HG03378 (cell line): ENCODE measurements at regions not wholly inside any gene's neighbourhood (a gene's known extent, or its start where the extent isn't known, plus 50 kb on each side); places are given as distances from the start of the nearest gene placed in this dataset.

Experiments used
- ATAC-seq: cut with Tn5 transposase; IDR thresholded peaks from one replicate; pipeline ENCODE4 v1.9.1; 2021; ENCODE audit warnings: mild to moderate bottlenecking, moderate library complexity; ENCODE audit not compliant: unreplicated experiment

DNA sequence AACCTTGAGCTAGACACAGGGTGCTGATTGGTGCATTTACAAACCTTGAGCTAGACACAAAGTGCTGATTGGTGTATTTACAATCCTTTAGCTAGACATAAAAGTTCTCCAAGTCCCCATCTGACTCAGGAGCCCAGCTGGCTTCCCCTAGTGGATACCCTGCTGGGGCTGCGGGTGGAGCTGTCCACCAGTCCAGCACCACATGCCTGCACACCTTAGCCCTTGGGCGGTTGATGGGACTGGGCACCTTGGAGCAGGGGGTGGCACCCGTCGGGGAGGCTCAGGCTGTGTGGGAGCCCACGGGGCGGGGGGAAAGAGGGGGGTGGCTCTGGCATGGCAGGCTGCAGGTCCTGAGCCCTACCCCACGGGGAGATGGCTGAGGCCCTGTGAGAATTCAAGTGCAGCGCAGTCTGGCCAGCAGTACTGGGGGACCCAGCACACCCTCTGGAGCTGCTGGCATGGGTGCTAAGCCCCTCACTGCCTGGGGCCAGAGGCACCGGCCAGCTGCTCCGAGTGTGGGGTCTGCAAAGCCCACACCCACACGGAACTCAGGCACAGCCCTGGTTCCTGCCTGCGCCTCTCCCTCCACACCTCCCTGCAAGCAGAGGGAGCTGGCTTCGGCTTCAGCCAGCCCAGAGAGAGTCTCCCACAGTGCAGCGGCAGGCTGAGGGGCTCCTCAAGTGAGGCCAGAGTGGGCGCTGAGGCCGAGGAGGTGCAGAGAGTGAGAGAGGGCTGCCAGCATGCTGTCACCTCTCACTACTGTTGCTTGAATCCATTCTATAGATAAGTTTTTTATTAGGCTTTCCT is 369.8 kb upstream of the SMIM30 start:
- no peak for ATAC-seq

DNA sequence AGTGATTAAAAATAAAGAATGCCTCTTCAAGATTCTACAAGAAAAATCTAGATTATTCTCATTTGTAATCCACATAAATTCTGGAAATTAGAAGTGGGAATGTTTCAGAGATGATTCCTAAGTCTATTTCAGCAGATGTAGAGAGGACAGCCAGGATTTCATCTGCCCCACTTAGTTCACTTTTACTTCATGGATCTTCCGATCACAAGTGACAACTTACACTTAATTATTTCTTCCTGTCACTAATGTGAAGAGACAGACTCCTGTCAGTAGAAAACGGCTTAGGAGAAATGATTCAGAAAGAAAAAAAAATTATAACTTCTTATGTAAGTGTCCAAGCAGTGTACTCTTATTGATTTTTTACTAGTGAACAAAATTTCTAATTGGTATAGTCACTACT is 368.2 kb upstream of the SMIM30 start:
- ATAC-seq, result no peak

DNA sequence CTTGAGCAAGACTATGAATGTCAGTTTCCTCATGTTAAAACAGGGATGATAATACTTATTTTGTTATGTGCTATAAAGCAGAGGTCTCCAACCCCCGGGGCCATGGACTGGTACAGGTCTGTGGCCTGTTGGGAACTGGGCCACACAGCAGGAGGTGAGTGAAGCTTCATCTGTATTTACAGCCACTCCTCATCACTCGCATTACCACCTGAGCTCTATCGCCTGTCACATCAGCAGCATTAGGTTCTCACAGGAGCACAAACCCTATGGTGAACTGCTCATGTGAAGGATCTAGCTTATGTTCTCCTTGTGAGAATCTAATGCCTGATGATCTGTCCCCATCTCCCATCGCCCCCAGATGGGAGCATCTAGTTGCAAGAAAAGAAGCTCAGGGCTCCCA is 365.3 kb upstream of the SMIM30 start:
- no peak for ATAC-seq

DNA sequence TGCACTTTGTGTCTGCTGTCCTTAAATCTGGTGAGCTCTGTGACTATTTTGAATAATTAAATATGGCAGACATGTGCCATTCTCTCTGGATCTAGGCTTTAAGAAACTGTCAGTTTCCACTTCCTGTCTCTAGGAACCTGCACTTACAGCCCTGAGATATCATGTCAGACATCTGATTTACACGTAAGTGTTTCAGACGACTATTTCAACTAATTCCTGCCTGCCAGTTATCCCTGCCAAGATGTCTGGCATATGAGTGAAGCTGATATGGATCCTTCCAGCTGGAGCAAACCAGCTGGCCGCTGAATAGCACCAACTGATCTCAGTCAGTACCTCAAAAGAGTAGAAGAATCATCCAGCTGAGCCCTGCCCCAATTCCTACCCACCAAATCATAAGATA is 362.2 kb upstream of the SMIM30 start:
- no peak for ATAC-seq

DNA sequence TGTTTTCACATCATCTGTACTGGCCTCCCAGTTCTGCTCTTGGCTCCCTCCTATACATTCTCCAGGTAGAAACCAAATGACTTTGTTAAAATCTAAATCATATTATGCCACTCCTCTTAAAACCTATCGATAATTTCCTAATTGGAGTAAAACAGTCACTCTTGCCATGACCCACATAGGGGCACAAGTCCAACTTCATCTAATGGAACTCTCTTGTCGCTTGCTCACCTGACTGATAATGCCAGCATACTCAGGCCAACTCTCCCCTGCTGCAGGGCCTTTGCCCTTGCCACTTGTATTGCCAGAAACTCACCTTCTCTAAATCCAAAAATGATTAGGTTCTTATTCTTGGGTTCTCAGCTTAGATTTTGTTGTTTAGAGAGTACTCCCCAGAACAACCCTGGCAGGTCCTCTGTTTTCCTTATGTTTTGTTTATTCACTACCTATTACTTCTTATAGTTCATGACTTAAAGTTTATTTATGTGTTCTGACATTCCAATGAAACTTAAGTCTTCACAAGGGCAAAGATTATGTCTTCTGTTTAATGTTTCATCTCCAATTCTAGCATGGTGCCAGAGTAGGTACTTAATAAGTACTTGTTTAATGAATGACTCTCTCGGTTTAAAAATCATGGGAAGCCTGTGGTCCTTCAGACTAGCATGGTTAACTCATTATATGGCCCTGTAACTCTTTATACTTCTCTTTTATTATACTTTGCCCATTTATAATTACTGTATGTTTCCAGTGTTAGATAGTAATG is 345.9 kb upstream of the SMIM30 start:
- no peak for ATAC-seq

DNA sequence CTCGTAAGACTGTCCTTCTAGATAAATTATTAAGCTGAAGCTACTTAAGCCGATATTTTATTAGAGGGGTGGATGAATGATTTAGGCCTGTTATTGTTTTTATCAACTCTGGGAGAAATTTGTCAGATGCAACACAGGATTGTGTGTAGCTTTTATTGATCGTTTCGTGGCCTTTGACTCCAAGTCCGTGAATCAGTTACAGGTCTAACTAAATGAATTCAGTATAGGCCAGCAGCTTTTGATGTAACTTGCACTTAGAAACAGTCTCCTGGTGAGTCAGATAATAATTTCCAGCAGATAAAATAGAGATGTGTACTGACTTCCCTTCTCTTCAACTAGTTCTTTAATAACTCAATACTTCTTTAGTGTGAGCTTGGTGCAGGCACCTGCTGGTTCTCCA is 341.7 kb upstream of the SMIM30 start:
- no peak for ATAC-seq

DNA sequence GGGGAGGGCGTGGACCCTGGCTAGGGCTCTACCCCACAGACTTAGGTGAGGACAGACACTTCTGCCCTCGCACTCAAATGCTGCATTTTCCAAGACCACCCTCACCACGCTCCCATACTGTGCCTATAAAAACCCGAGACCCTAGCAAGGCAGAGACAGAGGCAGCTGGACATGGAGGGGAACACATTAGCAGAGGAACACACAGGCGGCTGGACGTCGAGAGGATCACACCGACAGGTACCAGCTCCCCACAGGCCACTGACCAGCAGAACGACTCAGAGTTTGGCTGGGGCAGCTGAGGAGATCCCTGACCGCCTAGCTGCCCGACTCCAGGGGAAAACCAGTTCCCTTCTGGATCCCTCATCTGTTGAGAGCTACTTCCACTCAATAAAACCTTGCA is 338.2 kb upstream of the SMIM30 start:
- ATAC-seq, result no peak

DNA sequence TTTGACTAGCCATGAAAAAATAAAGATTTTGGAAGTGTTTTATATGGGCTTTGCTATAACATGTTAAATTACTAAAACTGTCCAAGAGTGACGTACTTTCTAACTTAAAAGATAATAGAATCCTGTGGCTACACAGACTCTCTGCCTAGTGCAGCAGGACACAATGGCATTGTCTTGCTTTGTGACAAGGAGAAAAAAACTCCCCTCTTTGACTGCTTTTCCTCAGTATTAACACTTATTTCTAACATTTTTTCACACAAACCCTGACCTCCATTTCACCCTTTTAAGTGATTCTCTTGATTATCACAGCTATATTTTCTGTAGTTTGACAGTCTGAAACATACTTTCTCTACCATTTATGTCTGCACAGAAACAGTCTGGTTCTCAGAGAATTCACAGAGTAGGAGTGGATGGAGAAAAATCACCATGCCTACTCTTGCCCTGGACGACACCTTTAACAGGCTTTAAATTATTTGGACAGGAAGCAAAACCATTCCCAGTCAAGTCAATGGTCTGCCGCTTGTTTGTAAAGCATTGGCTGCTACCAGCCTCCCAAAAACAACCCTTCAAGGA is 336.3 kb upstream of the SMIM30 start:
- no peak for ATAC-seq

DNA sequence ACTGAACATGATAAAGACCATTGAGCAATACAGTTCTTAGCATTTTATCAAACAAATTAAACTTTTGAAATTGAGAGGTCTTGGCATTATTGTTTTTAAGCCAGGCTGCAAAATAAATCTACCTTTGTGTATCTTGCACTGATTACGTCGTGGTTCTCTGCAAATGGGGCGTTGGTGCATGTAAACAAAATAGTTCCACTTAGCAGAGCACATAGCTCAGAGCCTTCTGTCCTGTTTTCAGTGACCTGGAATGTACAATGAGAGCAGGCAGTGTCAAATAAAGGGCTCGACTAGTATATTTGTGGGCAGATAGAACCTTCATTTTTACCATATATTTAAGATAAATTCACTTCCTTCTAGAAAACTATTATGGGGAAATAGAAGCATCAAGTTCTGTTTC is 333.9 kb upstream of the SMIM30 start:
- ATAC-seq, result no peak

DNA sequence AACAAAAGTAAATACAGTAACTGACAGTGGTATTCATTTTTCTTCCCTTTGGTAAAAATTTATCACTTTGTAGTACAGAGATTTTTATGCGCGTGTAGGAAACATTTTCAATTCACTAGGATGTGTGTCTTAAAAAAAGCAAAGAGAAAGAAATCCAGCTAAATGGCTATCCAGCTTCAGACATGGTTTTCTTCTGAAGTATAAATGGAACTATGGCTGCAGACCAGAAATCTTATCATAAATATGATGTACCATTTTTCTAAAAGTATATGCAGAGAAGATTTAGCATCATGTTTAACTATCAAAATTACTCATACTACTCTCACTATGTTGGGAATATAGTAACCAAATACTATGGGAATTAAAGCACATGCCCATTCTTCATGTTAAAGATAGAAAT is 328.4 kb upstream of the SMIM30 start:
- ATAC-seq, result no peak

DNA sequence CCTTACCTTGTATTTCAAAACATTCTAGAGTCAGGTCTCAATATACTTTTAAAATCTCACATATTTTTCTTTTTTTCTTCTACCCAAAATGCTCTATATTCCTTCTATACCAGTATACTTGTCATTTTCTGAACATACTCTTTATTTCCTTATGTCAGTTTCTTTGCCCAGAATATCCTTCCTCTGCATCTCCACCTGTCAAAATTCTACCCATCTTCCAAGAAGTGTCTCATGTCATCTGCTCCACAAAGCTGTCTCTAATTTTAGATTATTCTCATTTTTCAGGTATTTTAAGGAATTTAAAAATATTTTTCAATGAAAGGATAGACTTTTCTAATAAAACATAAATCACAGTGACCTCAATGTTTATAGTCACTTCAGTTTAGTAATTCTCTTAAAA is 328.0 kb upstream of the SMIM30 start:
- no peak for ATAC-seq

DNA sequence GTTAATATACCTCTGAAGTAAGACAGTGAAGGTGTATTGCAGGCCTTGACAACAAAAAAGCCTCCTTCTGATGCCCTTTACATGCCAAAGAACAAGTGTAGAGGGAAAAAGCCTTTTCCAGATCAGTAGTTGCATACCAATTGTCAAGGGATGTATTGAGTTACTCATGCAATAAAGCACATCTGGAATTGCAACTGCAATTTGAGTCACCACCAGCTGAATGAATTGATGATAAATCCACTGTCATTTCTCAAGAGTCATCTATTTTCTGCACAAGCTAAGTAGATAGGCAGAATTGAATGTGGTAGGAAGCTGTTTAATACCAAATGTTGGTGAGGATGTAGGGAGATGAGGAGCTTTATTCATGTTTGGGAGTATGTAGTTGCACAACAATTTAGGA is 325.9 kb upstream of the SMIM30 start:
- no peak for ATAC-seq

DNA sequence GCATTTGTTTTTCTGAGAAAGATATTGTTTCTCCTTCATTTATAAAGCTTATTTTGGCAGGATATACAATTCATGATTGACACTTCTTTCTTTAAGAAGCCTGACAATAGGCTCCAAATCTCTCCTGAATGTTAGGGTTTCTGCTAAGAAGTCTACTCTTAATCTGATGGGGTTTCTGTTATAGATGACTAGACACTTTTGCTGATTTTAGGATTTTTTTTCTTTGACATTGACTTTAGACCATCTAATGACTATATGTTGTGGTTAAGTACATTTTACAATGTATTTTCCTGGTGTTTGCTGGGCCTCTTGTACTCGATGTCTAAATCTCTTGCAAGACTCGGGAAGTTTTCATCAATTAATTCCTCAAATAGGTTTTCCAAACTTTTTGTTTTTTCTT is 321.8 kb upstream of the SMIM30 start:
- ATAC-seq, result no peak

DNA sequence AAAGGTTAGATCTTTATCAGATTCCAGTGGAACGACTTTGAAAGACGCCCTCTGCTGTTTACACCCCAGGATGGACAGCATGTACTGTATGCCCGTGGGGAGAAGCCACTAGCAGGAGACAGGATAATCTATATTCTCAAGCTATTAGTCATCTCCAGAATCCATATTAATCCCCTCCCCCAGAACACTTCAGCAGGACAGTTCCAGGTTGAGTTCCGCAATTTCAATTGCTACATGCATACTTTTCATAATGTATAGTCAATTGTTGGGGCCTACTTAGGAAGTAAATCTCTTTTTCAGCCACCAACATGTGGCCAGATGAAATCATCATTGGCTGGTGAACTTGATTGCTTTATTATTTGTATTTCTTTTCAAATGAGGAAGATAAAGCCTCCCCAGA is 313.1 kb upstream of the SMIM30 start:
- ATAC-seq, result no peak

DNA sequence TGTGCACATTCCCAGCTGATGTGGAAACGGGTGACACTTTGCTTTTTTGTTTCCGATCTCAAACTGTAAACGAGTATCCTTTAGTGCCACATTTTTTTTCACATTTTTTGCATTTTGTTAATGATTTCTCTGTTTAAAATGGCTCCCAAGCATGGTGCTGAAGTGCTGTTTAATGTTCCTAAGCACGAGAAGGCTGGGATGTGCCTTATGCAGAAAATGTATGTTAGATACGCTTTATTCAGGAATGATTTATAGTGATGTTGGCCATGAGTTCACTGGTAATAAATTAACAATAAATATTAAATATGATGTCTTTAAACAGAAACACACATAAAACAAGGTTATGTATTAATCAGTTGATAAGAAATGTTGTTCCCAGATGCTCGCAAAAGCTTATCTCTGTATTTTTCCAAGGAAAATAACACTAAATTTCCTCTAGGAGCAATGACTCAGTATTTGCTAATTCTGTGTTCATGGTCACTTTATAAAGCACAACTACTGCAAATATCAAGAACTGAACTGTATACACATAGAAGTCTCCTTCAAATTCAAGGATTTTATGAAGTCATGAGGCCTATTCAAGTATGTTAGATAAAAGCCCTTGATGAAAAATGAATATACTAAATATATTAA is 305.9 kb upstream of the SMIM30 start:
- no peak for ATAC-seq

DNA sequence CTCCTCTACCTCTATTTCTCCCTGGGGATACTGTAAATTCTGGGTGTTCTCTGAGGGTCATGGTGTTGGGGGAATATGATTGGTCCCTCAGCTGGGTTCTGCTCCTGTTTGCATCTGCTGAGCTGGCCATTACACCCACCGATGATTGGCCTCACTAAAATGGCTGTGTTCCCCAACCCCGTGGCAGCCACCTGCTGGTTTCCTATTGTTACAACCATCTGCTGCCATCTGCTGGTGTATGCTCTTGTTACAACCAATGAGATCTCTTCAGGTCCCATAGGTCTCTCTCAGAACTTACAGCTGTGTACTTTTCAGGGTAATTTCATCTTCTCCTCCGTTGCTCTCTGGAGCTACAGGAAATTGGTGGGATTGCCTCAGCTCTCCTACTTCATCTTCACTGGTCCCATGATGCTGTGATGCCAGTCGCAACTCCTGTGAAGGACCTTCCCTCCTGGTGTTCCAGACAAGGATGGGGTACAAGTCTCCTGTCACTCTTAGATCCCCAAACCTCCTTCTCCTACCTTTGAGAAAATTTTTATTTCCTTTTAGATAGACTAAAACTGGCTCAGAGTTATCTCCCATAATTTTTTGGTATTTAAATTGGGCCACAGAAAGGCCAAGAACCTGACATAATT is 303.5 kb upstream of the SMIM30 start:
- peak; percentile 100 for ATAC-seq

DNA sequence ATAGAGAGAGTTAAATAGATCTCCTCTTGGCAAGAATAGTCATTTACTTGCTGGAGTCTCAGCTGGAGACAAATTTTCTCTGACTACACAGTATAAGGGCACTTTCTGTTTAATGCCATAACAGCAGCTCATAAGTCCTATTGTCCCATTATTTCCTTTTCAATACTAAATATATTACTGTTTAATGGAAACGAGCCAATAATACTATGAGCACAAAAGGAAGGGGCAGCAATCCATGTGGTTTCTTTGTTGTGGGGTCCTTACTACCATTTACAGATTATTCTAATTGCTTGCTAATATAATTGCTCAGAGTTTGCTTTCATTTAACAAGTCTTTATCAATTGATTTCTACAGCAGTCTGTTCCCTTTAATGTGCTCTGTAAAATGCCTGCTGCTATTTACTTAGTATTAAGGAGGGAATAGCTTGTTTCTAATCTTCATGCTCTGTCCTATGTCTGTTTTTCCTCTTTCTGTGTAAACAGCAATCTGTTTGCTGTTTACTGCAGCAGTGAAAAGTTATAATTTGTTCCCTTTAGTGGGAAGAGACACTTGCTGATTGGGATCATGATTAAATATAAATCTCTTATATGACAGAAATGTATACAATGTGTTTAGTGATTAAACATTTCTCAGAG is 296.2 kb upstream of the SMIM30 start:
- no peak for ATAC-seq

DNA sequence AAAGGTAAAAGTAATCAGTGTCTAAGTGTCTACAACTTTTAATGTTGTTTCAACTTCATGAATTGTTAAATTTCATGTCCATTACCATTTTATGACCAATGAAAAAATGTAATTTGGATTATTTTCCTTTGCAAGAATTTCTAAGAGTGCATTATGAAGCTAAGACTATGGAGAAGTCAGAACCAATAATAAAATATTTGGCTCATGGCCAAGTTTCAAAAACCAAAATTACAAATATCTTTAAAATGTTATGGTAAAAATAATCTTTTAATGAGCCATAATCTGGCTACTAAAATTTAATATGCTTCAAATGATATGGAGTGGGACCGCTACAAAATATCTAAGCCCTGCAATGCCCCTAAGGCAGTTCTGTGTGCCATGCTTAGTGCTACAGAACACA is 294.1 kb upstream of the SMIM30 start:
- ATAC-seq, result no peak

DNA sequence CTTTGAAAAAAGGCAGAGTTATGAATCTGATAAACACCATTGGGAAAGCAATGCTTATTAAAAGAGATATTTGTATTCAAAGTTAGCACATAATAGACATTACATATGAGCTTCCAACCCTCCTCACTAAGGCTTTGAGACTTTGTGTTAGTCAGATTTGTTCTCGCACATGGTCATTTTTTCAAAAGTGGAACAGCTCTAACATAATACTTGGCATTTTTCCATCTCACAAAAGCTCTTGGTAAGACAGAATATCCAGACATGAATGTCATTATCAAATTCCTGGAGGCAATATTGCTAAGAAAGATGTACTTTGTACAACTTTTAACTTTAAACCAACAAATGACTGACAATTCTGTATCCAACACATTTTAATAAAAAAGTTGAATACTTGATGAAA is 292.4 kb upstream of the SMIM30 start:
- no peak for ATAC-seq

DNA sequence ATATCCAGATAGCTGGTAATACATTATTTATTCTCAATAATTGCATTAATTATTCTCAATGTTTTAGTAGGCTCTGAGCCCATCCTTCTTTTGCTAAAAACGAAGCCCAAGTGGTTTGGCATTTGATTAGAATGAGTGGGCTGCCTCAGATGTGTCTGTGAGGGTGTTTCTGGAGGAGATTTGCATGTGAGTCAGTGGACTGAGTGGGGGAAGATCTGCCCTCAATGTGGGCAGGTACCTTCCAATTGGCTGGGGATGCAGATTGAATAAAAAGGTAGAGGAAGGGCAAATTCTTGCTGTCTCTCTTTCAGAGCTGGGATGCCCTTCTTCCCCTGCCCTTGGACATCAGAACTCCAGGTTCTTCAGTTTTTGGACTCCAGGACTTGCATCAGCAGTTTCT is 290.6 kb upstream of the SMIM30 start:
- ATAC-seq, result no peak
